ENCODE measurements at regions not wholly inside any gene's neighbourhood (a gene's known extent, or its start where the extent isn't known, plus 50 kb on each side); places are given as distances from the start of the nearest gene placed in this dataset.

GRCh38 chr15:37481126-37481525 lies 380.8 kb upstream of the MEIS2 start:
- Histone ChIP-seq H3K27ac (no peak overlapping the region), H3K4me3 (ENCODE audit: low read depth, low read length) (no peak overlapping the region), H3K27me3 (replicated peaks) (no peaks in the 10 kb centered on the region), H3K36me3 (replicated peaks) (no peaks in the 10 kb centered on the region)
- in situ Hi-C loops (cut with HindIII; ENCODE audit: low pct_ligation_motif_present, low sequenced_read_pairs) = no loop called here
- TF ChIP-seq CTCF (IDR thresholded peaks at IDR 0.05; ENCODE audit: low read depth, low read length, missing control alignments) = no peak
- DNase-seq = no peak

DNA sequence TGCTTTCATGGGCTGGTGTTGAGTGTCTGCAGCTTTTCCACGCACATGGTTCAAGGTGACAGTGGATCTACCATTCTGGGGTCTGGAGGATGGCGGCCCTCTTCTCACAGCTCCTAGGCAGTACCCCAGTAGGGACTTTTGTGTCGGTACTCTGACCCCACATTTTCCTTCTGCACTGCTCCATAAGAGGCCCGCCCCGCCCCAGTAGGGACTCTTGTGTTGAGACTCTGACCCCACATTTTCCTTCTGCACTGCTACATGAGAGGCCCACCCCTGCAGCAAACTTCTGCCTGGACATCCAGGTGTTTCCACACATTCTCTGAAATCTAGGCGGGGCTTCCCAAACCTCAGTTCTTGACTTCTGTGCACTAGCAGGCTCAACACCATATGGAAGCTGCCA lies 383.4 kb upstream of the MEIS2 start:
- DNase-seq = no peak
- TF ChIP-seq CTCF (IDR thresholded peaks at IDR 0.05; ENCODE audit: low read depth, low read length, missing control alignments) = no peak
- in situ Hi-C loops (cut with HindIII; ENCODE audit: low pct_ligation_motif_present, low sequenced_read_pairs) = no loop called here
- Histone ChIP-seq H3K27me3 (replicated peaks) (no peaks in the 10 kb centered on the region), H3K27ac (no peak overlapping the region), H3K36me3 (replicated peaks) (no peaks in the 10 kb centered on the region), H3K4me3 (ENCODE audit: low read depth, low read length) (no peak overlapping the region)

GRCh38 chr15:37485056-37485455 lies 384.7 kb upstream of the MEIS2 start:
- no peak for DNase-seq
- Histone ChIP-seq H3K4me3 (ENCODE audit: low read depth, low read length) (no peak overlapping the region), H3K27me3 (replicated peaks) (no peaks in the 10 kb centered on the region), H3K36me3 (replicated peaks) (no peaks in the 10 kb centered on the region), H3K27ac (no peak overlapping the region)
- TF ChIP-seq CTCF (IDR thresholded peaks at IDR 0.05; ENCODE audit: low read depth, low read length, missing control alignments) = no peak
- in situ Hi-C loops (cut with HindIII; ENCODE audit: low pct_ligation_motif_present, low sequenced_read_pairs) = no loop called here

DNA sequence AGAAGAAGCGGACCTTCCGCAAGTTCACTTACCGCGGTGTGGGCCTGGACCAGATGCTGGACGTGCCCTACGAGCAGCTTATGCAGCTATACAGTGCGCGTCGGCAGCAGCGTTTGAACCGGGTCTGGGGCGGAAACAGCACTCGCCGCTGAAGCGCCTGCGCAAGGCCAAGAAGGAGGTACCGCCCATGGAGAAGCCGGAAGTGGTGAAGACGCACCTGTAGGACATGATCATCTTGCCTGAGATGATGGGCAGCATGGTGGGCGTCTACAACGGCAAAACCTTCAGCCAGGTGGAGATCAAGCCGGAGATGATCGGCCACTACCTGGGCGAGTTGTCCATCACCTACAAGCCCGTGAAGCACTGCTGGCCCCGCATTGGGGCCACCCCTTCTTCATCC lies 390.4 kb upstream of the MEIS2 start:
- no peak overlapping the region for H3K4me3 ChIP-seq (ENCODE audit: low read depth, low read length)
- no peak overlapping the region for H3K27ac ChIP-seq
- no peak for DNase-seq
- H3K27me3 ChIP-seq (replicated peaks) = no peaks in the 10 kb centered on the region
- in situ Hi-C loops (cut with HindIII; ENCODE audit: low pct_ligation_motif_present, low sequenced_read_pairs) = no loop called here
- no peaks in the 10 kb centered on the region for H3K36me3 ChIP-seq (replicated peaks)
- no peak for TF ChIP-seq CTCF (IDR thresholded peaks at IDR 0.05; ENCODE audit: low read depth, low read length, missing control alignments)

GRCh38 chr15:37516621-37517020 lies 416.3 kb upstream of the MEIS2 start:
- no peaks in the 10 kb centered on the region for H3K27me3 ChIP-seq (replicated peaks)
- no peak overlapping the region for H3K27ac ChIP-seq
- in situ Hi-C loops (cut with HindIII; ENCODE audit: low pct_ligation_motif_present, low sequenced_read_pairs) = no loop called here
- no peak for TF ChIP-seq CTCF (IDR thresholded peaks at IDR 0.05; ENCODE audit: low read depth, low read length, missing control alignments)
- H3K36me3 ChIP-seq (replicated peaks) = no peaks in the 10 kb centered on the region
- DNase-seq = no peak
- no peak overlapping the region for H3K4me3 ChIP-seq (ENCODE audit: low read depth, low read length)

- in situ Hi-C loops (cut with HindIII; ENCODE audit: low pct_ligation_motif_present, low sequenced_read_pairs) = no loop called here
- H3K4me3 ChIP-seq (ENCODE audit: low read depth, low read length) = no peak overlapping the region
- DNase-seq = no peak
- no peak overlapping the region for H3K27ac ChIP-seq
- no peaks in the 10 kb centered on the region for H3K36me3 ChIP-seq (replicated peaks)
- H3K27me3 ChIP-seq (replicated peaks) = no peaks in the 10 kb centered on the region
- no peak for TF ChIP-seq CTCF (IDR thresholded peaks at IDR 0.05; ENCODE audit: low read depth, low read length, missing control alignments)
Measured at GRCh38 chr15:37517191-37517895, 417.0 kb upstream of the MEIS2 start.

Data from brain microvascular endothelial cell (primary cell).